GM23338 (cell line): ENCODE measurements at regions not wholly inside any gene's neighbourhood (a gene's known extent, or its start where the extent isn't known, plus 50 kb on each side); places are given as distances from the start of the nearest gene placed in this dataset.

ENCODE experiments used
- ATAC-seq: fragments of 200-7000 bp; cut with Tn5 transposase; 3 replicates; pipeline ENCODE4 v1.9.1; 2020
- DNase-seq: peaks from one replicate; pipeline ENCODE4 v3.0.0-alpha.2; 2015; ENCODE audit warnings: low spot score
- H2AFZ ChIP-seq: fragments of 200-600 bp; sonication (generic); 2 replicates; pipeline ENCODE4 v1.8.0; 2016; ENCODE audit warnings: antibody characterized with exemption, mild to moderate bottlenecking, moderate library complexity
- H3F3A ChIP-seq: fragments of 200-600 bp; sonication (generic); replicated peaks from 2 replicates; pipeline ENCODE4 v1.8.0; 2017; ENCODE audit warnings: antibody characterized with exemption, mixed run types, low read depth
- H3K27ac ChIP-seq: fragments of 200-600 bp; sonication (generic); 2 replicates; pipeline ENCODE4 v1.6.1; 2016; ENCODE audit warnings: low read depth
- H3K27me3 ChIP-seq: fragments of 200-600 bp; sonication (generic); 2 replicates; pipeline ENCODE4 v1.8.0; 2016; ENCODE audit warnings: mild to moderate bottlenecking, mixed run types, moderate library complexity; ENCODE audit not compliant: insufficient read depth
- H3K36me3 ChIP-seq: fragments of 200-600 bp; sonication (generic); 2 replicates; pipeline ENCODE4 v1.8.0; 2016; ENCODE audit warnings: mild to moderate bottlenecking; ENCODE audit not compliant: insufficient read depth
- H3K4me1 ChIP-seq: fragments of 200-600 bp; sonication (generic); 2 replicates; pipeline ENCODE4 v1.8.0; 2016; ENCODE audit warnings: mild to moderate bottlenecking, moderate library complexity; ENCODE audit not compliant: insufficient read depth
- H3K4me2 ChIP-seq: fragments of 200-600 bp; sonication (generic); 2 replicates; pipeline ENCODE4 v1.7.1; 2017; ENCODE audit warnings: mixed run types
- H3K4me3 ChIP-seq: fragments of 200-600 bp; sonication (generic); 2 replicates; pipeline ENCODE4 v1.6.1; 2016; ENCODE audit warnings: mixed run types
- H3K79me2 ChIP-seq: fragments of 200-600 bp; sonication (generic); replicated peaks from 2 replicates; pipeline ENCODE4 v1.8.0; 2017; ENCODE audit warnings: mild to moderate bottlenecking; ENCODE audit not compliant: insufficient read depth
- H3K9me2 ChIP-seq: fragments of 200-600 bp; sonication (generic); 2 replicates; pipeline ENCODE4 v1.8.0; 2017; ENCODE audit not compliant: insufficient read depth
- H4K20me1 ChIP-seq: fragments of 200-600 bp; sonication (generic); replicated peaks from 2 replicates; pipeline ENCODE4 v1.8.0; 2017; ENCODE audit warnings: mild to moderate bottlenecking; ENCODE audit not compliant: insufficient read depth
- H3K27ac Mint-ChIP-seq: 2 replicates; pipeline ENCODE4 v1.8.0; 2020; ENCODE audit warnings: inconsistent platforms, mild to moderate bottlenecking, moderate library complexity, mixed read lengths
- H3K27me3 Mint-ChIP-seq: 3 replicates; pipeline ENCODE4 v1.8.0; 2022; ENCODE audit warnings: low read depth, mild to moderate bottlenecking, moderate library complexity, mixed read lengths, inconsistent platforms; ENCODE audit not compliant: insufficient read depth, poor library complexity
- H3K36me3 Mint-ChIP-seq: 3 replicates; pipeline ENCODE4 v1.8.0; 2021; ENCODE audit warnings: low read depth, mild to moderate bottlenecking, inconsistent platforms, moderate library complexity, mixed read lengths
- H3K4me1 Mint-ChIP-seq: 3 replicates; pipeline ENCODE4 v1.8.0; 2020; ENCODE audit warnings: mild to moderate bottlenecking, inconsistent platforms, mixed read lengths
- H3K4me3 Mint-ChIP-seq: 3 replicates; pipeline ENCODE4 v1.8.0; 2021; ENCODE audit warnings: moderate library complexity, mild to moderate bottlenecking, inconsistent platforms, mixed read lengths
- H3K9me3 Mint-ChIP-seq: 3 replicates; pipeline ENCODE4 v1.8.0; 2020; ENCODE audit warnings: moderate library complexity, mild to moderate bottlenecking, inconsistent platforms, mixed read lengths
- CREB1 ChIP-seq: fragments of 250-450 bp; sonication (Bioruptor Pico); IDR thresholded peaks from 2 replicates; pipeline ENCODE4 v1.5.0; 2020; ENCODE audit warnings: low read depth, mild to moderate bottlenecking, moderate library complexity
- CTCF ChIP-seq, 2 experiments: fragments of 200-600 bp in 1 of 2; sonication (generic) in 1 of 2; conservative IDR thresholded peaks; 2 replicates each; pipeline versions ENCODE4 v1.5.1 to v1.6.1; 2016 to 2017; ENCODE audit warnings: antibody characterized with exemption in 2 of 2, low read depth in 2 of 2, mild to moderate bottlenecking in 2 of 2, moderate library complexity in 1 of 2
- ETS1 ChIP-seq: IDR thresholded peaks from 2 replicates; pipeline ENCODE4 v1.6.1; 2016; ENCODE audit warnings: antibody characterized with exemption
- EZH2 ChIP-seq: fragments of 200-600 bp; sonication (generic); IDR thresholded peaks from one replicate; pipeline ENCODE4 v1.8.0; 2017; ENCODE audit warnings: antibody characterized with exemption, mild to moderate bottlenecking, low read depth; ENCODE audit not compliant: unreplicated experiment
- EZH2phosphoT487 ChIP-seq: fragments of 200-600 bp; sonication (generic); IDR thresholded peaks from one replicate; pipeline ENCODE4 v1.8.1; 2018; ENCODE audit warnings: antibody characterized with exemption; ENCODE audit not compliant: unreplicated experiment
- JUNB ChIP-seq: IDR thresholded peaks from one replicate; pipeline ENCODE4 v1.6.1; 2016; ENCODE audit warnings: antibody characterized with exemption; ENCODE audit not compliant: unreplicated experiment
- NANOG ChIP-seq: IDR thresholded peaks from 2 replicates; pipeline ENCODE4 v1.6.1; 2016; ENCODE audit warnings: antibody characterized with exemption, borderline replicate concordance
- REST ChIP-seq: IDR thresholded peaks from one replicate; pipeline ENCODE4 v1.6.1; 2018; ENCODE audit warnings: antibody characterized with exemption; ENCODE audit not compliant: unreplicated experiment
- STAT1 ChIP-seq: IDR thresholded peaks from one replicate; pipeline ENCODE4 v1.6.1; 2016; ENCODE audit warnings: antibody characterized with exemption; ENCODE audit not compliant: unreplicated experiment
- ZNF114 ChIP-seq: fragments of 250-450 bp; sonication (Bioruptor Pico); IDR thresholded peaks from 2 replicates; pipeline ENCODE4 v1.5.0; 2020; ENCODE audit warnings: mild to moderate bottlenecking, moderate library complexity
- ZNF331 ChIP-seq: fragments of 250-450 bp; sonication (Bioruptor Pico); IDR thresholded peaks from 2 replicates; pipeline ENCODE4 v1.5.0; 2020; ENCODE audit warnings: low read depth, mild to moderate bottlenecking, moderate library complexity
- ZNF462 ChIP-seq: fragments of 250-450 bp; sonication (Bioruptor Pico); IDR thresholded peaks from 2 replicates; pipeline ENCODE4 v1.5.0; 2020; ENCODE audit warnings: mild to moderate bottlenecking, moderate library complexity

GRCh38 chr2:12538138-12538694, 178.5 kb upstream of the TRIB2 start:
- no peaks in the 10 kb centered on the region for H4K20me1 ChIP-seq
- H3K27me3 Mint-ChIP-seq: no peaks in the 10 kb centered on the region
- no peaks in the 10 kb centered on the region for H3K27me3 ChIP-seq
- no peak overlapping the region for H3K4me3 ChIP-seq
- H3K4me1 ChIP-seq: peaks cover 12% of the 10 kb centered on the region; the same call in 1 of the 2 replicates
- no peak overlapping the region for H3K4me3 Mint-ChIP-seq
- no peaks in the 10 kb centered on the region for H3F3A ChIP-seq
- H3K9me3 Mint-ChIP-seq: no peaks in the 10 kb centered on the region; the same call in 2 of the 3 replicates
- no peaks in the 10 kb centered on the region for H3K9me2 ChIP-seq
- H3K27ac ChIP-seq: no peak overlapping the region
- no peak overlapping the region for H3K27ac Mint-ChIP-seq
- no peaks in the 10 kb centered on the region for H3K36me3 Mint-ChIP-seq
- no peak overlapping the region for H2AFZ ChIP-seq
- no peaks in the 10 kb centered on the region for H3K36me3 ChIP-seq
- H3K4me1 Mint-ChIP-seq: peaks cover 12% of the 10 kb centered on the region; the same call in 2 of the 3 replicates
- ATAC-seq: no peak
- no peak for DNase-seq
- H3K4me2 ChIP-seq: no peak overlapping the region
- no peaks in the 10 kb centered on the region for H3K79me2 ChIP-seq
- TF ChIP-seq ETS1: no peak
- no peak for TF ChIP-seq STAT1
- TF ChIP-seq JUNB: no peak
- TF ChIP-seq REST: no peak
- TF ChIP-seq EZH2phosphoT487: no peak
- no peak for TF ChIP-seq NANOG
- no peak for TF ChIP-seq CREB1
- no peak for TF ChIP-seq ZNF114 (CRISPR knock-in tag)
- TF ChIP-seq ZNF462 (CRISPR knock-in tag): no peak
- no peak for TF ChIP-seq CTCF (conservative IDR thresholded peaks at IDR 0.05; ENCODE audit: low read depth in 2 of 2)
- no peak for TF ChIP-seq EZH2
- TF ChIP-seq ZNF331 (CRISPR knock-in tag): no peak
